AG04449 (cell line): ENCODE measurements at regions not wholly inside any gene's neighbourhood (a gene's known extent, or its start where the extent isn't known, plus 50 kb on each side); places are given as distances from the start of the nearest gene placed in this dataset.

Experiments
- CTCF ChIA-PET: fragments of 350-600 bp; formaldehyde crosslinking; extraction: SDS; loops from one replicate; lab custom pipeline; 2021; ENCODE audit warnings: antibody characterized with exemption; lab: Yijun Ruan, JAX
- POLR2A ChIA-PET: fragments of 400-600, 350-600 bp; formaldehyde crosslinking; extraction: SDS; loops from one replicate; lab custom pipeline; 2020; ENCODE audit warnings: antibody characterized with exemption, inconsistent platforms; lab: Yijun Ruan, JAX
- DNase-seq: peaks from one replicate; pipeline ENCODE4 v3.0.0-alpha.2; 2010; ENCODE audit warnings: low read depth, low spot score
- H3K4me3 ChIP-seq: 2 replicates; pipeline ENCODE4 v1.5.1; 2011; ENCODE audit warnings: low read depth, mild to moderate bottlenecking, control low read depth, low read length
- TF ChIP-seq, protein P1 (sequence below): IDR thresholded peaks from one replicate; pipeline ENCODE4 v1.5.1; 2011; ENCODE audit warnings: mild to moderate bottlenecking, moderate library complexity, low read length, control low read depth, inconsistent platforms; ENCODE audit not compliant: insufficient read depth; ENCODE audit errors: missing control alignments

GRCh38 chr3:174336784-174337183, 522.4 kb upstream of the NAALADL2 start:
- DNase-seq: no peak
- CTCF ChIA-PET: no interaction called here
- POLR2A ChIA-PET: no interaction called here
- H3K4me3 ChIP-seq: no peak overlapping the region
- TF ChIP-seq, protein P1, sequence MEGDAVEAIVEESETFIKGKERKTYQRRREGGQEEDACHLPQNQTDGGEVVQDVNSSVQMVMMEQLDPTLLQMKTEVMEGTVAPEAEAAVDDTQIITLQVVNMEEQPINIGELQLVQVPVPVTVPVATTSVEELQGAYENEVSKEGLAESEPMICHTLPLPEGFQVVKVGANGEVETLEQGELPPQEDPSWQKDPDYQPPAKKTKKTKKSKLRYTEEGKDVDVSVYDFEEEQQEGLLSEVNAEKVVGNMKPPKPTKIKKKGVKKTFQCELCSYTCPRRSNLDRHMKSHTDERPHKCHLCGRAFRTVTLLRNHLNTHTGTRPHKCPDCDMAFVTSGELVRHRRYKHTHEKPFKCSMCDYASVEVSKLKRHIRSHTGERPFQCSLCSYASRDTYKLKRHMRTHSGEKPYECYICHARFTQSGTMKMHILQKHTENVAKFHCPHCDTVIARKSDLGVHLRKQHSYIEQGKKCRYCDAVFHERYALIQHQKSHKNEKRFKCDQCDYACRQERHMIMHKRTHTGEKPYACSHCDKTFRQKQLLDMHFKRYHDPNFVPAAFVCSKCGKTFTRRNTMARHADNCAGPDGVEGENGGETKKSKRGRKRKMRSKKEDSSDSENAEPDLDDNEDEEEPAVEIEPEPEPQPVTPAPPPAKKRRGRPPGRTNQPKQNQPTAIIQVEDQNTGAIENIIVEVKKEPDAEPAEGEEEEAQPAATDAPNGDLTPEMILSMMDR: no peak

DNA sequence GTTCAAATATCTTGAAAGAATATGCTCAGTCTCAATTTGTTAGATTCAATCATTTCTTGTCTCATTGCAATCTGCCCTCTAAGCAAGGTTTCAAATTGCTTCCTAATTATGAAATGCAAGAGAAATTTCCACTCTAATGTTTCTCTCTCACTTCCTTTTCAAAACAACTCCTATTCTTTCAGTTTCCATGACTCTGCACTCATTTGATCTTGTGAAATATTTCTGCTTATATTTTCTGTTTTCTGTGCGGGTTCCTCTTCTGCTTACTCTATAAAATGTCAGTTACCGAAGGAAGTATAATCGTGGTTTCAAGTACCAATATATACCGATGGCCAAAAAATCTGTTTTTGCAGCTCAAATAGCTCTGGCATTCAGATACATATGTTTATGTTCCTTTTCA, 521.9 kb upstream of the NAALADL2 start:
- no peak for DNase-seq
- TF ChIP-seq, protein P1: no peak
- POLR2A ChIA-PET: no interaction called here

GRCh38 chr3:174340624-174341587, 518.2 kb upstream of the NAALADL2 start:
- ChIA-PET POLR2A (no interaction called here), CTCF (no interaction called here)
- TF ChIP-seq, protein P1: no peak
- no peak for DNase-seq
- H3K4me3 ChIP-seq: no peak overlapping the region

More for the DNA sequence above, 521.9 kb upstream of the NAALADL2 start:
- no peak overlapping the region for H3K4me3 ChIP-seq
- CTCF ChIA-PET: no interaction called here

GRCh38 chr3:174342171-174342570, 517.0 kb upstream of the NAALADL2 start:
- TF ChIP-seq, protein P1: no peak
- DNase-seq: no peak
- POLR2A ChIA-PET: interaction anchor here (0.7 kb wide), 1 partner anchor 35 kb away, joined by 4 read pairs; no protein-coding TSS in a partner anchor
- no peak overlapping the region for H3K4me3 ChIP-seq
- CTCF ChIA-PET: interaction anchor here (0.8 to 1.9 kb wide), 2 partner anchors 8 to 192 kb away, joined by 3 to 5 read pairs; no protein-coding TSS in a partner anchor

GRCh38 chr3:174342941-174343501, 516.1 kb upstream of the NAALADL2 start:
- no peak overlapping the region for H3K4me3 ChIP-seq
- ChIA-PET CTCF (interaction anchor here (0.7 to 1.9 kb wide), 5 partner anchors 9 to 20 kb away, joined by 3 to 6 read pairs (median 4); no protein-coding TSS in a partner anchor), POLR2A (interaction anchor here (0.7 kb wide), 1 partner anchor 36 kb away, joined by 4 read pairs; no protein-coding TSS in a partner anchor)
- TF ChIP-seq, protein P1: no peak
- DNase-seq: peak; percentile 60

GRCh38 chr3:174346141-174346540, 513.0 kb upstream of the NAALADL2 start:
- ChIA-PET POLR2A (no interaction called here), CTCF (no interaction called here)
- DNase-seq: no peak

More at GRCh38 chr3:174346141-174346540, 513.0 kb upstream of the NAALADL2 start:
- no peak overlapping the region for H3K4me3 ChIP-seq
- TF ChIP-seq, protein P1: no peak
